ENCODE measurements at regions not wholly inside any gene's neighbourhood (a gene's known extent, or its start where the extent isn't known, plus 50 kb on each side); places are given as distances from the start of the nearest gene placed in this dataset.

DNA sequence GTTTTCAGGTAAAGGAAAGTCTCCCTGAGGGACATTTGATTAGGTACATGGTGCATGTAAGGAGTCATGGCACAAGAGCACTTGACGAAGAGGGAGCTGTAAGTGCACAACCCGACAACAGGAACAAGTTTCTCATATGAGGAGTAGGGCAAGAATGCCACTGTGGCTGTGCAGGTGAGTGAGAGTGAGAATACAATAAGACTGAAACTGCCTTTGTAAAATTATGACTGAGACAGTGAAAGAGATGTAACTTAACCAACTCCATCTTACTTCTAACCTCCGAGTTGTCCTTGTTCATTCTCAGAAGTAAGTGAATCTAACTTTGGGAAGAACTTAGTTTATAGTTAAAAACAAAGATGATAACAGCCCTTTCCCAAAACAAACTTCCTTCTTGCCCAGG lies 1025.8 kb upstream of the CNTNAP5 start:
- TF ChIP-seq POLR2AphosphoS5 (IDR thresholded peaks at IDR 0.05; ENCODE audit: low read depth, low read length) (no peak), SIN3A (IDR thresholded peaks at IDR 0.05; ENCODE audit: borderline replicate concordance, insufficient read depth, low read length) (no peak), TAF1 (IDR thresholded peaks at IDR 0.05; ENCODE audit: borderline replicate concordance, insufficient read depth, low read length) (no peak)

Measured in PFSK-1 (cell line).